Fibroblast of the aortic adventitia (primary cell): ENCODE measurements at regions not wholly inside any gene's neighbourhood (a gene's known extent, or its start where the extent isn't known, plus 50 kb on each side); places are given as distances from the start of the nearest gene placed in this dataset.

ENCODE experiments used
- DNase-seq: peaks from one replicate; pipeline ENCODE4 v3.0.0-alpha.2; 2010; ENCODE audit warnings: low read depth
- H3K4me3 ChIP-seq: 2 replicates; pipeline ENCODE4 v1.5.1; 2011; ENCODE audit warnings: low read depth, mild to moderate bottlenecking, control low read depth, low read length, moderate library complexity
- TF ChIP-seq, protein P1 (sequence below): IDR thresholded peaks from 2 replicates; pipeline ENCODE4 v1.5.1; 2011; ENCODE audit warnings: mild to moderate bottlenecking, low read length, control low read depth, inconsistent platforms; ENCODE audit not compliant: insufficient read depth

GRCh38 chr22:27408068-27408467 lies 393.5 kb downstream of the MN1 start:
- H3K4me3 ChIP-seq: no peak overlapping the region
- no peak for DNase-seq
- TF ChIP-seq, protein P1, sequence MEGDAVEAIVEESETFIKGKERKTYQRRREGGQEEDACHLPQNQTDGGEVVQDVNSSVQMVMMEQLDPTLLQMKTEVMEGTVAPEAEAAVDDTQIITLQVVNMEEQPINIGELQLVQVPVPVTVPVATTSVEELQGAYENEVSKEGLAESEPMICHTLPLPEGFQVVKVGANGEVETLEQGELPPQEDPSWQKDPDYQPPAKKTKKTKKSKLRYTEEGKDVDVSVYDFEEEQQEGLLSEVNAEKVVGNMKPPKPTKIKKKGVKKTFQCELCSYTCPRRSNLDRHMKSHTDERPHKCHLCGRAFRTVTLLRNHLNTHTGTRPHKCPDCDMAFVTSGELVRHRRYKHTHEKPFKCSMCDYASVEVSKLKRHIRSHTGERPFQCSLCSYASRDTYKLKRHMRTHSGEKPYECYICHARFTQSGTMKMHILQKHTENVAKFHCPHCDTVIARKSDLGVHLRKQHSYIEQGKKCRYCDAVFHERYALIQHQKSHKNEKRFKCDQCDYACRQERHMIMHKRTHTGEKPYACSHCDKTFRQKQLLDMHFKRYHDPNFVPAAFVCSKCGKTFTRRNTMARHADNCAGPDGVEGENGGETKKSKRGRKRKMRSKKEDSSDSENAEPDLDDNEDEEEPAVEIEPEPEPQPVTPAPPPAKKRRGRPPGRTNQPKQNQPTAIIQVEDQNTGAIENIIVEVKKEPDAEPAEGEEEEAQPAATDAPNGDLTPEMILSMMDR: no peak

DNA sequence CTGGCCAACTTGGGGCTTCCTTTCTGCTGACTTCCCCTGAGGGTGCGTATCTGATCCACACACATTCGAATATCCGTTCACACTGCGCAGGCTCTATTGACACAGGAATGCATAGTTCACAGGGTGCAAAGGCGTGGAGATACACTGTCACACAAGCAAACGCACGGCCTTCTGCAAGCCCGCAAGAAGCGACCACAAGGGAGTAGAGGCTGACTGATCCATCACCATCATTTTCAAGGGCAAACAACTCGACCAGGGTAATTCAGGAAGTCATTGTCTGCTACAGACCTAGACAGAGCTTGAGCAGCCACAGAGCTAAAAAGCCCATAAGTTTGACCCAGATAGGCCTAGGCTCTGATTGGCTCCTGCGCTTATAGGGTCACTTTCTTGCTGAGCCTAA lies 392.3 kb downstream of the MN1 start:
- TF ChIP-seq, protein P1: peak; percentile 18
- DNase-seq: peak; percentile 33
- no peak overlapping the region for H3K4me3 ChIP-seq

GRCh38 chr22:27412866-27413445 lies 388.6 kb downstream of the MN1 start:
- TF ChIP-seq, protein P1: no peak
- DNase-seq: no peak
- no peak overlapping the region for H3K4me3 ChIP-seq

- H3K4me3 ChIP-seq: no peak overlapping the region
- TF ChIP-seq, protein P1: no peak
- DNase-seq: no peak
Measured at GRCh38 chr22:27413702-27414101, 387.9 kb downstream of the MN1 start.

DNA sequence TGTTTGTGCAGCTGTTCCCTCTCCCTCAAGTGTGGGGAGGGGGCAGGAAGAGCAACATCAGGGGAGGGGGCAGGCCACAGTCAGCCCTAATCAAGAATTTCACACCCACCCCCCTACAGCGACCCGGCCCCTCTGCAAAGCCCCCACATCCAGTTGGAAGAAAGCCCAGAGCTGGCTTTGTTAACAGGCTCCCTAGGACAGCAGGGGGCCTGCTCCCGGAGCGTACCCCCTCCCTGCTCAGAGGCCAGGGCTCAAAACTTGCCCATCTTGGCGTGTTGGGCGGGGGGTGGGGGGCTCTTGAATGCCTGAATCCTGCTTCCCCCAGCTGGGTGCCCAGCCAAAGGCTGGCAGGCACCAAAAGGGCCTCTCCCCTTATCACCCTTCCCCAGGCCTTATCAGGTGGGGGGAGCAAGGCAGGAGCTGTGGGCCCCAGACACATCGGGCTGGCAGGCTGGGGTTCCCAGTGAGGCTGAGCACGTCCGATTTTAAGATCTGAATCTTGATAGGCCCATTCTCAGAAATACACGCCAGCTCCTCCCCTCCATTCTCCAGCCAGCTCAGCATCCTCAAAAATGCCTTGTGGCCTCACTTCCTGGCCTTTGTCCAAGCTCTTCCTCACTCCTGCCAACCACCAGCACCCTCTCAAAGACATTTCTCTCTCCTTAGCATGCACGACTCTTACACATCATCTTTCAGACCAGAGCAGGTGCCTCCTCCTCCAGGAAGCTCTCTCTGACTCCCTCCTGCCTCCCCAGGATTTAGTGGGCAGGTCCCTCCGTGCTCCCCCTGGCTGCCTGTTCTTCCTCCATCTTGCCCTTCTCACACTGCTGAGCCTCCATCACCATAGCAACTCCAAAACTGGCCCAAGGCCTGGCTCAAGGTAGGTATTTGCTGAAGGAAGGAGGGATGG lies 384.8 kb downstream of the MN1 start:
- peak; percentile 92 for DNase-seq
- TF ChIP-seq, protein P1: no peak
- no peak overlapping the region for H3K4me3 ChIP-seq

DNA sequence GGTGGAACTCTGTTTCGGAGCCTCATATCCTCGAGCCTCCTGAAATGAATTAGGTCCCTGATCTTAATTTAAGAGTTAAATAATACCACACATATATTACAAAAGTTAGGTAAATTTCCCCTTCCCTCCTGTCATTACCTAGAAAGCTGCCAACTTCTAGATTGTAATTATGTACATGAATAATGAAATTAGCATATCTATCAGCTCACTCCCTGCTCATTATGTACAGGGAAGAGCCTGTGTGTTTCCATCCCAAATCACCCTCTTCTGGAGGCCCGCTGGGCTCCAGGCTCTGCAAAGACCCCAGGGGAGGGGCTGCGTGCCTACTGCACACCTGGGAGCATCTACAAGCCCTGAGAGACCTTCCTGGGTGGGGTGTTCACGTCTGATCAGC lies 384.1 kb downstream of the MN1 start:
- no peak overlapping the region for H3K4me3 ChIP-seq
- DNase-seq: no peak
- TF ChIP-seq, protein P1: no peak

DNA sequence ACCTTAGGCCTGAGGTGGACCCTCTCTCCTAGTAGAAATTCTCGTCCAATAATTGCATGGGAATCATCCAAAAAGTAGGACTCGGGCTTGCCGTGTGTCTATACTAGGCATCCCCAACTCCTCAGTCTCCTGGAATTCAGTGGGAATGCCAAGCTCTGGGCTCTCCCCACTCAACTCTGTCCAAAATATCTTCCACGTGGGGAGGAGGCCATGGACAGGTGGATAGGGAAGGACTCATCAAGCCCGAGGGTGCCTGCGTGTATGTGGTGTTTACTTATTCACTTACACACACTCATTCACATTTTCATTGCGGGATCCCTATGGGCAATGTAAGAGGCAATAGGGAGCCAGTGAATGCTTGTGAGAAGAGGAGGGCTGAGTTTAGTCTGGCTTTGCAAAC lies 383.3 kb downstream of the MN1 start:
- TF ChIP-seq, protein P1: no peak
- peak; percentile 20 for DNase-seq
- no peak overlapping the region for H3K4me3 ChIP-seq
